ENCODE measurements at regions not wholly inside any gene's neighbourhood (a gene's known extent, or its start where the extent isn't known, plus 50 kb on each side); places are given as distances from the start of the nearest gene placed in this dataset.

- TF ChIP-seq CTCF (IDR thresholded peaks at IDR 0.05), result no peak
- no peak for TF ChIP-seq POLR2A (IDR thresholded peaks at IDR 0.05)
Observed at GRCh38 chr17:33847900-33848299, 407.2 kb upstream of the CCL2 start.

All from heart left ventricle (tissue), 13 donors.